Keratinocyte (primary cell): ENCODE measurements at regions not wholly inside any gene's neighbourhood (a gene's known extent, or its start where the extent isn't known, plus 50 kb on each side); places are given as distances from the start of the nearest gene placed in this dataset.

Experiments used
- EZH2 ChIP-seq: IDR thresholded peaks from one replicate; pipeline ENCODE4 v1.6.1; 2012; ENCODE audit warnings: inconsistent platforms, mild to moderate bottlenecking, low read length, moderate library complexity
- TF ChIP-seq, protein P1 (sequence below), 3 experiments: IDR thresholded peaks in 1 of 3; conservative IDR thresholded peaks in 1 of 3; optimal IDR thresholded peaks in 1 of 3; 2 replicates in 2 of 3; 3 replicates in 1 of 3; pipeline versions ENCODE3 to v1.5.1; 2011; ENCODE audit warnings: low read length in 3 of 3, mild to moderate bottlenecking in 3 of 3, moderate library complexity in 2 of 3, control low read depth in 1 of 3, inconsistent platforms in 1 of 3; ENCODE audit not compliant: insufficient read depth in 2 of 3; ENCODE audit errors: extremely low read depth in 1 of 3

DNA sequence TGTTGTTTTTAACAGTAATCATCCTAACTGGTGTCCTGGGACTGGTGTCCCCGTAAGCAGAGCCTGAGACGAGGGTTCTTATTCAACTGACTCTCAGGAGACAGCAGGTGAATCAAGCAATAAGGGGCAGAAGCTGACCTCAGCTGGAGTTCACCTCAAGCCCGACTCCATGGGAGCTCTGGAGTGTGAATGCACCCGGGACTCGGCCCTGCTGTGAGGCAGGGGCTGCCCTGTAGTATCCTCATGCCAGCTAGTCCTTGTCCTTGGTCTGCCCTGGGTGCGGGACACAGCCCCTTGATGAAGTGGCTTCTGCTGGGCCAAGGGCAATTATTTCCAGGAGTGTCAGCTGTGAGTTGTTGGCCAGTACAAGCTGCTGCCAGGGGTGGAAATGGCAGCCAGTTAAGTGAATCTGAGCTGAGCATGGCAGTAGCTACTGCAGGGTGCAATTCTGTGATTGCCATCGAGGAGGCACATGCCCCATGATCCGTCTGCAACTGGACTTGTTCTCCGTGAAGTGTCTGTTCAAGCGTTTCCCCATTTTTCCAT is 54.9 kb upstream of the OTOS start:
- TF ChIP-seq, protein P1, sequence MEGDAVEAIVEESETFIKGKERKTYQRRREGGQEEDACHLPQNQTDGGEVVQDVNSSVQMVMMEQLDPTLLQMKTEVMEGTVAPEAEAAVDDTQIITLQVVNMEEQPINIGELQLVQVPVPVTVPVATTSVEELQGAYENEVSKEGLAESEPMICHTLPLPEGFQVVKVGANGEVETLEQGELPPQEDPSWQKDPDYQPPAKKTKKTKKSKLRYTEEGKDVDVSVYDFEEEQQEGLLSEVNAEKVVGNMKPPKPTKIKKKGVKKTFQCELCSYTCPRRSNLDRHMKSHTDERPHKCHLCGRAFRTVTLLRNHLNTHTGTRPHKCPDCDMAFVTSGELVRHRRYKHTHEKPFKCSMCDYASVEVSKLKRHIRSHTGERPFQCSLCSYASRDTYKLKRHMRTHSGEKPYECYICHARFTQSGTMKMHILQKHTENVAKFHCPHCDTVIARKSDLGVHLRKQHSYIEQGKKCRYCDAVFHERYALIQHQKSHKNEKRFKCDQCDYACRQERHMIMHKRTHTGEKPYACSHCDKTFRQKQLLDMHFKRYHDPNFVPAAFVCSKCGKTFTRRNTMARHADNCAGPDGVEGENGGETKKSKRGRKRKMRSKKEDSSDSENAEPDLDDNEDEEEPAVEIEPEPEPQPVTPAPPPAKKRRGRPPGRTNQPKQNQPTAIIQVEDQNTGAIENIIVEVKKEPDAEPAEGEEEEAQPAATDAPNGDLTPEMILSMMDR (optimal IDR thresholded peaks at IDR 0.05 in 1 of 3, IDR thresholded peaks at IDR 0.05 in 1 of 3, conservative IDR thresholded peaks at IDR 0.05 in 1 of 3; ENCODE audit: extremely low read depth in 1 of 3, insufficient read depth in 2 of 3, low read length in 3 of 3): no peak
- no peak for TF ChIP-seq EZH2
